Common myeloid progenitor, CD34-positive (primary cell): ENCODE measurements at regions not wholly inside any gene's neighbourhood (a gene's known extent, or its start where the extent isn't known, plus 50 kb on each side); places are given as distances from the start of the nearest gene placed in this dataset.

Experiments
- CTCF ChIA-PET: fragments of 350-600 bp; sonication (Branson Sonifier 250); formaldehyde crosslinking; loops from one replicate; lab custom pipeline; 2021; ENCODE audit warnings: antibody characterized with exemption; lab: Charles Lee
- POLR2A ChIA-PET: fragments of 350-600 bp; sonication (Branson Sonifier 250); formaldehyde crosslinking; loops from one replicate; lab custom pipeline; 2021; ENCODE audit warnings: antibody characterized with exemption; lab: Charles Lee
- DNase-seq, 3 donors: peaks; one replicate each; pipeline versions ENCODE4 v3.0.0 to v3.0.0-alpha.2; 2013
- H3K27ac ChIP-seq, 2 experiments: 1 replicate in 1 of 2; 2 replicates in 1 of 2; pipeline ENCODE4 v1.7.0; 2013; ENCODE audit warnings: inconsistent platforms in 2 of 2, low read length in 2 of 2, mild to moderate bottlenecking in 2 of 2, low read depth in 1 of 2, moderate library complexity in 1 of 2; ENCODE audit not compliant: severe bottlenecking in 2 of 2, insufficient read depth in 1 of 2, poor library complexity in 1 of 2
- H3K27me3 ChIP-seq, 5 experiments: replicated peaks in 2 of 5; 1 replicate in 3 of 5; 2 replicates in 2 of 5; pipeline versions ENCODE4 v1.6.1 to v1.7.0; 2013; ENCODE audit warnings: low read length in 4 of 5, mild to moderate bottlenecking in 2 of 5, moderate library complexity in 2 of 5, inconsistent platforms in 1 of 5; ENCODE audit not compliant: insufficient read depth in 5 of 5, control insufficient read depth in 4 of 5
- H3K36me3 ChIP-seq, 4 experiments: 1 replicate in 2 of 4; 2 replicates in 2 of 4; pipeline versions ENCODE4 v1.6.1 to v1.7.0; 2013; ENCODE audit warnings: low read length in 3 of 4, control low read depth in 1 of 4, mild to moderate bottlenecking in 1 of 4; ENCODE audit not compliant: control insufficient read depth in 4 of 4, insufficient read depth in 4 of 4
- H3K4me1 ChIP-seq, 4 experiments: 1 replicate in 3 of 4; 2 replicates in 1 of 4; pipeline versions ENCODE4 v1.6.1 to v1.7.1; 2013; ENCODE audit warnings: low read length in 3 of 4, mild to moderate bottlenecking in 3 of 4, control low read depth in 1 of 4, inconsistent platforms in 1 of 4, moderate library complexity in 1 of 4; ENCODE audit not compliant: control insufficient read depth in 4 of 4, insufficient read depth in 4 of 4; ENCODE audit errors: control extremely low read depth in 1 of 4
- H3K4me3 ChIP-seq, 7 experiments: 1 replicate in 4 of 7; 2 replicates in 3 of 7; pipeline versions ENCODE4 v1.5.1 to v1.7.0; 2013; ENCODE audit warnings: mild to moderate bottlenecking in 7 of 7, low read length in 6 of 7, moderate library complexity in 6 of 7, inconsistent platforms in 2 of 7, low read depth in 2 of 7, control low read depth in 1 of 7; ENCODE audit not compliant: insufficient read depth in 4 of 7, control insufficient read depth in 1 of 7; ENCODE audit errors: extremely low read depth in 1 of 7
- H3K9me3 ChIP-seq, 5 experiments: 1 replicate in 4 of 5; 2 replicates in 1 of 5; pipeline versions ENCODE4 v1.6.1 to v1.7.1; 2013; ENCODE audit warnings: low read length in 4 of 5, mild to moderate bottlenecking in 2 of 5, inconsistent platforms in 1 of 5, low read depth in 1 of 5, moderate library complexity in 1 of 5; ENCODE audit not compliant: control insufficient read depth in 4 of 5, insufficient read depth in 2 of 5; ENCODE audit errors: control extremely low read depth in 1 of 5
- WGBS: methylation state at CpG from one replicate; pipeline ENCODE4 v1.1.5; 2013; ENCODE audit not compliant: insufficient coverage; 5-methylcytosine and 5-hydroxymethylcytosine counted together

- H3K4me3 ChIP-seq, result no peak overlapping the region
- H3K27me3 ChIP-seq, result peaks cover 0 to 3% (median 0%) of the 10 kb centered on the region in 5 experiments
- no peak for DNase-seq
- CTCF ChIA-PET, result no interaction called here
- H3K9me3 ChIP-seq, result peaks cover 0 to 4% (median 4%) of the 10 kb centered on the region in 5 experiments
- POLR2A ChIA-PET, result no interaction called here
- no peak overlapping the region for H3K27ac ChIP-seq
- no peaks in the 10 kb centered on the region for H3K36me3 ChIP-seq
- H3K4me1 ChIP-seq, result no peaks in the 10 kb centered on the region
- 98% methylated on average over 7 of the region's 7 CpGs for WGBS
Observed at GRCh38 chr12:5138256-5138655, 94.6 kb downstream of the KCNA5 start.

- Histone ChIP-seq H3K4me1 (no peaks in the 10 kb centered on the region), H3K9me3 (peaks cover 0 to 4% (median 4%) of the 10 kb centered on the region in 5 experiments), H3K27ac (no peak overlapping the region), H3K27me3 (peaks cover 0 to 3% (median 0%) of the 10 kb centered on the region in 5 experiments), H3K4me3 (no peak overlapping the region), H3K36me3 (no peaks in the 10 kb centered on the region)
- ChIA-PET CTCF (no interaction called here), POLR2A (no interaction called here)
- no peak for DNase-seq
Observed at GRCh38 chr12:5138845-5139244, 95.2 kb downstream of the KCNA5 start.

- H3K4me1 ChIP-seq, result no peaks in the 10 kb centered on the region
- WGBS, result 100% methylated on average over 1 of the region's 6 CpGs
- DNase-seq, result no peak
- H3K4me3 ChIP-seq, result no peak overlapping the region
- H3K36me3 ChIP-seq, result no peaks in the 10 kb centered on the region
- H3K9me3 ChIP-seq, result peaks cover 0 to 4% (median 4%) of the 10 kb centered on the region in 5 experiments
- H3K27me3 ChIP-seq, result peaks cover 0 to 2% (median 0%) of the 10 kb centered on the region in 5 experiments
- ChIA-PET POLR2A (no interaction called here), CTCF (no interaction called here)
- H3K27ac ChIP-seq, result no peak overlapping the region
Observed at GRCh38 chr12:5139751-5140150, 96.1 kb downstream of the KCNA5 start.

GRCh38 chr12:5140190-5140589 lies 96.5 kb downstream of the KCNA5 start:
- no peak overlapping the region for H3K27ac ChIP-seq
- no peaks in the 10 kb centered on the region for H3K4me1 ChIP-seq
- ChIA-PET POLR2A (no interaction called here), CTCF (no interaction called here)
- peaks cover 0 to 4% (median 4%) of the 10 kb centered on the region in 5 experiments for H3K9me3 ChIP-seq
- no peak overlapping the region for H3K4me3 ChIP-seq
- peaks cover 0 to 3% (median 2%) of the 10 kb centered on the region in 5 experiments for H3K27me3 ChIP-seq
- H3K36me3 ChIP-seq, result no peaks in the 10 kb centered on the region
- WGBS, result 100% methylated on average over 1 of the region's 3 CpGs
- no peak for DNase-seq

GRCh38 chr12:5148880-5149279 lies 105.2 kb downstream of the KCNA5 start:
- no peak for DNase-seq
- WGBS, result 100% methylated on average over 1 of the region's 1 CpG
- no peaks in the 10 kb centered on the region for H3K4me1 ChIP-seq
- no peaks in the 10 kb centered on the region for H3K36me3 ChIP-seq
- H3K27ac ChIP-seq, result no peak overlapping the region
- peaks cover 0 to 15% (median 8%) of the 10 kb centered on the region in 5 experiments for H3K27me3 ChIP-seq
- H3K4me3 ChIP-seq, result no peak overlapping the region
- ChIA-PET POLR2A (no interaction called here), CTCF (no interaction called here)
- H3K9me3 ChIP-seq, result no peaks in the 10 kb centered on the region

GRCh38 chr12:5154091-5154490 lies 110.4 kb downstream of the KCNA5 start:
- Histone ChIP-seq H3K4me3 (no peak overlapping the region), H3K27me3 (peaks cover under 1 to 20% (median 11%) of the 10 kb centered on the region in 5 experiments), H3K36me3 (no peaks in the 10 kb centered on the region), H3K27ac (no peak overlapping the region), H3K9me3 (no peaks in the 10 kb centered on the region), H3K4me1 (no peaks in the 10 kb centered on the region)
- ChIA-PET CTCF (no interaction called here), POLR2A (no interaction called here)
- 95% methylated on average over 5 of the region's 5 CpGs for WGBS
- DNase-seq, result no peak

- ChIA-PET CTCF (no interaction called here), POLR2A (no interaction called here)
- H3K4me3 ChIP-seq, result no peak overlapping the region
- no peak for DNase-seq
- no peaks in the 10 kb centered on the region for H3K36me3 ChIP-seq
- WGBS, result 93% methylated on average over 7 of the region's 9 CpGs
- H3K27me3 ChIP-seq, result peaks cover 3 to 20% (median 6%) of the 10 kb centered on the region in 5 experiments
- H3K4me1 ChIP-seq, result no peaks in the 10 kb centered on the region
- no peaks in the 10 kb centered on the region for H3K9me3 ChIP-seq
- no peak overlapping the region for H3K27ac ChIP-seq
Observed at GRCh38 chr12:5155866-5156265, 112.2 kb downstream of the KCNA5 start.
